HG02938 (cell line): ENCODE measurements at regions not wholly inside any gene's neighbourhood (a gene's known extent, or its start where the extent isn't known, plus 50 kb on each side); places are given as distances from the start of the nearest gene placed in this dataset.
"Not testable (repeated sequence)": the region's sequence is repeated elsewhere in the genome, so short reads cannot be mapped to it uniquely, and the experiment has no call there.

Source experiments
- ATAC-seq: cut with Tn5 transposase; IDR thresholded peaks from one replicate; pipeline ENCODE4 v1.9.1; 2021; ENCODE audit warnings: mild to moderate bottlenecking, moderate library complexity; ENCODE audit not compliant: unreplicated experiment

DNA sequence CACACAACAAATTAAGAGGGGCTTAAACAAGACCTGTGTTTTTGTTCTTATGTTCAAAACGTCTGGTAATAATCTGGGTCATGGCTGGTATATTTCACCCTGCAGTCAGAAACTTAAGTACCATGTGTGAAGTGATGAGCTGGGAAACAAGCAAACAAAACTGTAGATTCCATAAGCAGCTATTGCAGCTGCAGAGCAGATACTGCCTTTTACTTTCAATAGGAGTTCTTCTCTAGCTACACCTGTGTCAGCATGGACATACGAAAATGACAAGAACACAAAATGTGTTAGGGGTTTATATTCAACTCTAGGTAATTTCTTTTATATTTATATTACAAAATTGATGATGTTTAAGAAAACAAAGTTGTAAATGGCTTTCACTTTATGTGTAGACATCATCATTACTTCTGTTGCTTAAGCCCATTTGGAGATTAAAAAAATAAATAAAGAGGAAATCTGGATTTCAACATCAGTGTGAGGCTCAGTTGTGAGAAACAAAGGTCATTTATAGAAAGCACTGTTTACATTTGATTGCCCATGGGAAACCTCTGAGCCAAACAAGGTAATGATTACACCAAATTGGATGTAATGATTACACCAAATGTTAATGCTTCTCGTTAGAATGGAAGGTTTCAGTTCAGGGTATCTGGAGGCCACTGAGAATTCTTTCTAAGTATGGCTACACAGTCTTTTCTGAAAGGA is 451.0 kb upstream of the SLC10A2 start:
- ATAC-seq, result peak; percentile 94

DNA sequence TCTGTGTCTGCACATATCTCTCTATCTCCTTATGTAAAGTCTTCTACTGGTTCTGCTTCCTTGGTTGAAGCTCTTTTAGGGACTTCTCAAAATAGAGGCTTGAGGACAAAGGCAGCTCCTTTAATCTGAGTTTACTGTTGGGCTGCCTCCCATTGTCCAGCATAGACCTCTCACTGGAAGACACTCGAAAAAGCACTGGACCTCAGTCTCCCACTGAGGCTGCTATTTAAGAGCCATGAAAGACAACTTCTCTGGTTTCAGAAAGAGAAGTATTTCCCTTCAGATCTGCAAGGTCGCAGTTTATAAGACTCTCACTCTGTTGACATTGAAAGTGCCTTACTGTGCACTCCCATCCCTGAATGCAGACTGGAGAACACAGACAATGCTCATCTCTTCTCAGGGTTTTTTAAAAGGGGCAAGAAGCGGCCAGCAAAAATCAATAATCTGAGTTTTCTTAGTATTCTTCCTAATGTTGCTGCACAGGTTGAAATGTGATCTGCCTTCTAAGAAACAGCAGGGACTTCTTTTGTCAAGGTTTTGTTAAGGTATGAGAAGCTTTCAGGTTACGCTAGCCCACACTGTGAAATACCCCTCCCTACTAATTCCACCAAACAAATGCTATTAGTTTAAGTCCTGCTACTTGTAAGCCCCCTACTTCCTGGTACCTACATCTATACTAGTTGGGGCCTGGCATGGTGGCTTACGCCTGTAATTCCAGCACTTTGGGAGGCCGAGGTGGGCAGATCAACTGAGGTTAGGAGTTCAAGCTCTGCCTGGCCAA is 450.0 kb upstream of the SLC10A2 start:
- ATAC-seq, result no peak

DNA sequence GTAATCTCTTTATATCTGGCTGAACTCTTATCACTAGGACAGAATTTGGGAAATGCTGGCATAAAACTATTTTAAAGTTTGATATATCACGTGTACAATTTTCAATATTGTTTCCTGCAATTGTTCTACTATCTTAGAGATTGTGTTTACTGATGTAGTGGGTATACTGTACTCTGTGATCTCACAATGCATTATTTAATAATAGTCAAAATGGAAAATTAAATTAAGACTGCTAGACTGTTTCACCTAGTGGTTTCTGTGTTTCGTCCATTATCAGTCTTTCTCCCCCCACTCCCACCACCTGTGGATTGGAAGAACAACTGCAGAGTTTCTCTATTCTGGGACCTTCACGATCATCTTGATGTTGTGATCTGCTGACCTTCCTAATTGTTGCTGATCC is 449.2 kb upstream of the SLC10A2 start:
- no peak for ATAC-seq

DNA sequence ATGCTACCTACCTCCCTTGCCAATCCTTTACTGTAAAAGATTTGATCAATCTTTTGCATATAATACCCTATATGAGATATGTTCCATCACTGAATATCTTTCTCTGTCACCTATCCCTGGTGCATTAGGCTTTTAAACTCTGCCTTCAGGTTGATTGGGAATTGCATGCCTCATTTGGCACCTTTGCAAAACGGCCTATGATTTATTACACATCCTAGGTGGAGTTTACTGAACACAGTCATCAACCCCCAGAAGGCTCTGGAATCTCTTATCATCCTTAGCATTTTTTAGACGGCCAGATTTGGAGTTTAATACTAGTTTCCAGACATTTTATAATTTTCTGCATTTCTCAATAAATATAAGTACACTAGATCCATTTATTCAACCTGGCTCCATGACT is 448.4 kb upstream of the SLC10A2 start:
- ATAC-seq, result no peak

DNA sequence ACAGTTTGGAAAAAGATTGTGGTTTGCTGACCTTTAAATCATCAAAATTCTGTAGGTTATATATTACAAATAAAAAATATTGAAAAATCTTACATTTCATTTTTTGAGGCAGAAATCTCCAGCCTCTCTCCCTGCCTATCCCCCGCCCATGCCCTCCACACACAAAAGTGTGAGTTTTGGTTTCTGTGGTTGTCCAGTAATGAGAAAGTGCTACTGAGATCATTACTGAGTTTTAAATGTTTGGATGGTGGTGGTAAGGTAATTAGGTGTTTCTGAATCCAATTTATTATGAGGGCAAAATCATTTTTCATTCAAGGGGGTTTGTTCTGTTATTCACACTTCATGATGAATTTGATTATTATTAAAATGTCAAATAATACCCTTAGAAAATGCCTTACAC is 448.0 kb upstream of the SLC10A2 start:
- no peak for ATAC-seq

DNA sequence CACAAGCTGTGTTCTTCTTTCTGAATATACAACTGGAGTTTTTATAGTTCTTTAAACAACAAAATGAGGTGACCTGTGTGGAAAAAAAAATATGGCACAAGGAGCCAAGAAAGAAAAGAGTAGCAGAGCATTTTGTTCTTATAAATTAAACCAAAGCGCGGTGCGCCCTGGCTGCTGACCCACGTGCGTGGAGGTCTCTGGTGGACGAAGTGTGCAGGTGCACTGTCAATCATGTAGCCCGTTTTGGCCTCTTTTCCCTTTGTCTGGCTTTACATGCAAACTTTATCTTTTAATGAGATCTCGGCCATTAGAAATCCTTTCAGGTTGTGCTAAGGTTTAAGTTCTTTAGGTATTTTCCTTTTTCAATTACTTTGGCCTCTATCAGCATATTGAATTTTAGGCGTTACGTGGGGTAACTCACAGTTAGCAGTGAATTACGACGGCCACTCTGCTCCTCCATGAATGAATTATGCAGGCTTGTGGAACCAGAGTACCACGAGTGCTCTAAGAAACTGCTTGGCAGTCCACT is 443.9 kb upstream of the SLC10A2 start:
- ATAC-seq, result no peak

DNA sequence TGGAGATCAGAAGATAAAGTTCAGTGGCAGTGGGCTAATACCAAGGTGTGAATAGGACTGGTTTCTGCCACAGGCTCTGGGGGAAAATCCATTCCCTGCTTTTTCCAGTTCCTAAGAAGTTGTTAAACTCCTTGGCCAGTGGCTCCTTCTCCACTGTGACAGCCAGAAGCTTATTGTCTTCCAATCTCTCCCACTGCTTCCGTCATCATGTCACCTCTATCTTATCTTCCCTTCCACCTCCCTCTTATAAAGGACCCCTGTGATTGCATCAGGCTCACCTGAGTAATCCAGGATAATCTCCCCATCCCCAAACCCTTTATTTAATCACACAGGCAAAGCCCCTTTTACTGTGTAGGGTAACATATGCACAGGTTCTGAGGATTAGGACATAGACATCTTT is 431.2 kb upstream of the SLC10A2 start:
- no peak for ATAC-seq

DNA sequence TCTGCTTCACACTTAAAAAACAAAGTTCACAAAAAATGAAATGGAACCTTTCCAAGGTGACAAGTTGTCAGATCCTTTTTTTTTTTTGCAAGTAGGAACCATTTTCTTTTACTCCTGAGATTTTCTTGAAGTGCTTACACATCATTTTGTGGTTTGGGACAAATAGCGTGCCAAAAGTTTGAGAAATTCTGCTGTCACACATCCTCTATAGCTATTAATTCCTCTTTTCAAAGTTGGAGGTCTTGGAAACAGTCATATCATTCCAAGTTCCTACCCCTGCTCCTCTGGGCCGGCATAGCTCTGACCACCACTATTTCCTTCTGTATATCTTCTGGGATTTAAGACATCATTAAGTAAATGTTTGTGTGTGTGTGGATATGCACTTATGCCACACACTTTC is 421.6 kb upstream of the SLC10A2 start:
- no peak for ATAC-seq

DNA sequence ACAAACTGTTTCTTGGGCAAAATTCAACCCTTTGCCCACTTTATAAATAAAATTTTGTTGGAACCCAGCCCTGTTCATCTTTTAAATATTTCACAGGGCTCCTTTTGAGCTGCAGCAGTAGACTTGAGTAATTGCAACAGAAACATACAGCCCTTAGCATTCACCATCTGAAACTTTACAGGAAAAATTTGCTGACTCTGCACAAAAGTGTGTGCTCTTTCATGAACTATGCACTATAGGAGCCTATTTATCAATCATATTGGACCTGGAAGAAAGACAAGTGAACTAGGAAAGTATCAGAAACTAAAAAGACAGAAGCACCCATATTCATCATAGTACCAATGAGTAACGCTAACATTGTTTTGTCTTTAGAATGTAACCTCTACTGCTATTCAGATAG is 406.9 kb upstream of the SLC10A2 start:
- ATAC-seq, result no peak

DNA sequence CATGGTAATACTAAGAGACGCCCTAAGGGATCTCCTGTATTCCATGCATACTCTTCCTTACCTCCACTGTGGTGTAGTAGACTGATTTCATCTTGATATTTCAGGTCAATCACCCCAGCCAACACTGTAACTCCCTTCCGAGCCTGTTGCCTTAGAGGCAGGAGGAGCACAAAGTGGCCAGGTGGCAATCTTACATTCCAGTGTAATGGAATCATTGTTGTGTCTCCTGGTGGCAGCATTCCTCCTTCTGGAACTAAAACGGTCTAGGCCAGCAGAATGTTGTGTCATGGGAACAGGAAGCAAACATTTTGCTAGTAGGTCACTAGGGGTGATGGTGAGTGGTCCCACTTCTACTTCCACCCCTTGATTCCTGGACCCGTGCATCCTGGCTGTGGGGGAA is 405.7 kb upstream of the SLC10A2 start:
- no peak for ATAC-seq

DNA sequence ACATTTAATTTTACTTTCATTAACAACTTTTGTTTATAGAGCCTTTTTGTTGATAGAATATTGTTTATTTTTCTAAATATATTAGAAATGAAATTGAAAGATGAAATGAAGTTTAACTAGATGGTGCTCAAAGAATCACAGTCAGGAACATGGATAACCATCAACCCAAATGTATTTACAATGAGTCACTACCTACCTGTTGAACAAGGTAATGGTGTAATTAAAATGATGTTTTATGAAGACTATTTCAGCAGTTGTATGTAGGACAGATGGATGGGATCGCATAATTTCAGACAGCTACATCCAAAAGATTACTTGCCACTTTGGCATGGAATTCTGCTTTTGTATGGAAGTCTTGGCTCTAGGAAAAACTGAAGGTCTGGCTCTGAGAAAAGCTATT is 403.6 kb upstream of the SLC10A2 start:
- no peak for ATAC-seq

DNA sequence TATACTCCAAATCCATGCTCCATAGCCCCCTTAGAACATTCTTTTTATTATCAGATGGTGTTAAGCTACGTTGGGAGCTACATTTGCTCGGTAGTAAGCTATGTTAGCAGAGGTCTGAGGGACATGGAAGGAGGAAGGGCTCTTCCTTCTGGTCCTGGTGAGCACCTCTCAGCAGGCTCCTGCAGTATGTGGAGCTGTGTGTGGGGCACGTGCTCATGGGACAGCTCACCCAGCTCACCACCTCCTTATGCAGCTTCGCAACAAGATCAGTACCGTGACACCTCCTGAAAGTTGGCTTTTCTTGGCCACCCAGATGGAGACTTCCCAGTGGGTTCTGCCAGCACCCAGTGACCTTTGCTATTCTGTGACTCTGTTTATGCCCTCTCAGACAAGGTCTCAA is 400.5 kb upstream of the SLC10A2 start:
- ATAC-seq, result no peak

DNA sequence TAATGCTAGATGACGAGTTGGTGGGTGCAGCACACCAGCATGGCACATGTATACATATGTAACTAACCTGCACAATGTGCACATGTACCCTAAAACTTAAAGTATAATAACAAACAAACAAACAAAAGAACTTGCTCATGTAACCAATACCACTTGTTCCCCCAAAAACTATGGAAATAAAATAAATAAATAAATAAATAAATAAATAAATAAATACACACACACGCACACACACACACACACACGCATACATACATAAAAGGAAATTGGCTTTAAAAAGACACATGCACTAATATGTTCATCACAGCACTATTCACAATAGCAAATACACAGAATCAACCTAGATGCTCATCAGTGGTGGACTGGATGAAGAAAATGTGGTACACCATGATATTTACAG is 394.0 kb upstream of the SLC10A2 start:
- ATAC-seq, result not testable (repeated sequence)

DNA sequence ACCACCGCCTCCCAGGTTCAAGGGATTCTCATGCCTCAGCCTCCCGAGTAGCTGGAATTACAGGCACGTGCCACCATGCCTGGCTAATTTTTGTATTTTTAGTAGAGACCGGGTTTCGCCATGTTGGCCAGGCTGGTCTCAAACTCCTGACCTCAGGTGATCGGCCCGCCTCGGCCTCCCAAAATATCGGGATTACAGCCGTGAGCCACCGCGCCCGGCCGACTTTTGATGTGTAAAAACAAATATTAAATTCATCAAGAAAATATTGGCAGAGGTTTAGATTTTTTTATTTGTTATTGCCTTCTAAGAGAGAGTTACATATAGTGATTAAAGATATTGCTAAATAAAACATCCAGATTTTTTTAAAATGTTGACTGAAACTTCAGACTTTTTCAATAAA is 390.8 kb upstream of the SLC10A2 start:
- ATAC-seq, result not testable (repeated sequence)

DNA sequence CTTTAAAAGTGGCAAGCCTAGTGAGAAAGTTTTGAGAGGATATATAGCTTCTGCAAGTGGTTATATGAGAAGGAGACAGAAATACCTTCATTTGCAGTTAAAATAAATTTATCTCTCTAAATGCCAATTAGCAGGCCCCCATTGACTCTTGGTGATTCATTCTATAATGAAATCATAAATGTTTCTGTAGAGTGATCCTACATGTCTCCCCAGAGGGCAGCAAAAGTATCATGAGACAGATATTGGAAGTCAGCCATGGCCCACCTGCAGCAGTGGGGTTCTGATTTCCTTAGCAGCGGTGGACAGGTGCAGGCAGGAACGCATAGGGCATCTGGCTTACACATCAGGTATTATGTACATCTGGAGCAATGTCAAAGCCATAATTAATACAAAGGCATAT is 385.4 kb upstream of the SLC10A2 start:
- ATAC-seq, result no peak

DNA sequence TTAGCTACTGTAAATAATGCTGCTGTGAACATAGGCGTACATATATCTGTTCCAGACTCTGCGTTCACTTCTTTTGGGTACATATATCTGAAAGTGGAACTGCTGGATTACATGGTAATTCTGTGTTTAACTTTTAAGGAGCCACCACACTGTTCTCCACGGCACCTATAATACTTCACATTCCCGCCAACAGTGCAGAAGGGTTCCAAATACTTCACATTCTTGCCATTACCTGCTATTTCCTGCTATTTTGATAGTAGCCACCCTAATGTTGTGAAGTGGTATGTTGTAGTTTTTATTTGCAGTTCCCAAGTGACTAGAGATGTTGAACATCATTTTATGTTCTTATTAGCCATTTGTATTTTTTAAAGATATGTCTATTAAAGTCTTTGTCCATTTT is 377.4 kb upstream of the SLC10A2 start:
- ATAC-seq, result no peak

DNA sequence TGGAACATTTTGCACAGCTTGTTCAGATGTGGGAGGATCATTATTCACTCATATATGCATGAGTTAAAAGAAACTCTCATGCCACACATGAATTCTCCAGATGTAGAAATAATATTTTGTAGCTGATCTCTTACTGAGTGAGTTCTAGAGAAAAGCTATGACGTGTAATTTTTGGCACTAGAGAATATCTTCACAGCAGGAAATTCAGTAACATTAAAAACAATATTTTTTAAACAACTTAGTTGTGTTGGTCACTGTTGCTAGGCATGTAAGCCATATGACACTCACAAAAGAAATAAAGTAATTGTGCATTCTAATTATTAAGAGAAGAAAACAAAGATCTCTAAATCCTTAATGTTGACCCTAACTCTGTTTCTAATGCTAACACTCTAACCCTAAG is 371.4 kb upstream of the SLC10A2 start:
- no peak for ATAC-seq

DNA sequence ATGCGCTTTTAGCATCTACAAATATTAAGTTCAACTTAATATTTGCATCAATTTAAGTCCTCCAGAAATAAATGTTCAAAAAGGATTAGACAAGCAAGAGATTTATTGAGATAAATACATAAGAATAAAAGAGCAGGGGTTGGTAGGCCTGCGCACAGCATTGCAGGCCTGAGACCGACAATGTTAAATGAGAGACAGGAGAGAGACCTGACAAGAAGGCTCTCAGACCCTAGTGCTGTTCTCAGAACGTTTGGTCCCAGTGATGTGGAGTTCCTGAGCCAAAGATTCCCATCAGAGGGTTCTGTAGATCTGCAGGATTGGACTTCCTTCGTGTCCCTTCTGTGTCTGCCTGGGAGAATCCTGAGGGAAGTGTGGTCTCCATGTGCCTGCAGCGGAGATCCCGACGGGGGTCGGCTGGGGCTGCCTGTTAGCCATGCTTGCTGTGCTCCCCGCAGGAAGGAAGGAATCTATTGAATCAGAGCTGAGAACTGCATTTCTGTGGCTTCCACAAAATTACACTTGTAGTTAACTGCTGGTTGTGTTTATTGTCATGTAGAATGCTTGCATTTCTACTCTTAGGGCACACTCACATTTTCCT is 369.9 kb upstream of the SLC10A2 start:
- ATAC-seq, result no peak

DNA sequence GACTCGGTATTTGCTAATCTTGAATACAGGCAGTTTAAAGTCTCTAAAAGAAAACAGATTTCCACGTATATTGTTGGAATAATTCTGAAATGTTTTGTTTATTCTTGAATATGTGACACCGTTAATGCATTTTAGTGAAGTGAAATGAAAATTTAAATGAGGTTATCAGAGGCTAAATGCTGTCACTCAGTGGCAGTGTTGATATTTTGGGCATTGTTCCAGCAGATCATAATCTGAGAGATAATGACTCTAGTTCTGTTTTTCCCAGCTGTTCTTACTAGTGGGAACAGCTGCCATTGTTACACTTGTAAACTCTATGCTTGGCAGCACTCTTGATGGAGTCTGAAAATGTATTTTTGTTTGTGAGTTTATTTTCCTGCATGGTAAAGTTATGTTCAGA is 365.6 kb upstream of the SLC10A2 start:
- ATAC-seq, result no peak

DNA sequence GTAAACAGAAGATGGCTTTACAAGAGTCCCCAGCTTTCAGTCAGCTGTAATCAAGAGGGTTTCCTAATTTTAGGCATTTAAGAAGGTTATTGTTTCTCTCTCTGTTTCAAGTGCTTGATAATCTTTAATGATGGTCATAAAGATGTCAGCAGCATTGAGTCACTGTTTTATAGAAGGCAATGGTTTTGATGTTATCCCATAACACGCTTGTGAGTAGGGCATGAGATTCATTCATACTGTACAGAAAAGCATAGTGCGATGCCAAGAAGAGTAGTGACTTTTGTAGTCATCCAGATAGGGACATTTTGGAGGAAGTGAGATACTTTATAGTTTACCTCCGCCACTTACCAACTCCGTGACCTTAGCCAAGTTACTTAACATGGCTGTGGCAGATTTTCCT is 364.2 kb upstream of the SLC10A2 start:
- no peak for ATAC-seq

DNA sequence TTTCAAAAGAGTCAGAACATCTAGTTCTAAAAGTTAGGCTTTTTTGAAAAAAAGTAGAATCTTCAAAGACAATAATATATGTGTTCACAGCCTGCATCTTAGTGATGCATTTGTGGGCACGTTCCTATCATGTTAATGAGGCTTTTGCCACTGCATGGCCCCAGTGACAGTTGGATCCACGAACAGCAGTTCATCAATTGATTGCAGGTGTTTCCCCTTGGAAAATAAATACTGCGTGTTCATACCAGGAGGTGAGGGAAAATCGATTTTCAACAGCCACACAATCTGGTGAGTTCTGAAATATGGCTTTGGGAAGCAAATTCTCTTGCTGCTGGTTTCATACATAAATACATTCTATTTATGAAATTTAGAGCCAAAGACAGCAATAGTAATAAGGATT is 343.8 kb upstream of the SLC10A2 start:
- no peak for ATAC-seq

DNA sequence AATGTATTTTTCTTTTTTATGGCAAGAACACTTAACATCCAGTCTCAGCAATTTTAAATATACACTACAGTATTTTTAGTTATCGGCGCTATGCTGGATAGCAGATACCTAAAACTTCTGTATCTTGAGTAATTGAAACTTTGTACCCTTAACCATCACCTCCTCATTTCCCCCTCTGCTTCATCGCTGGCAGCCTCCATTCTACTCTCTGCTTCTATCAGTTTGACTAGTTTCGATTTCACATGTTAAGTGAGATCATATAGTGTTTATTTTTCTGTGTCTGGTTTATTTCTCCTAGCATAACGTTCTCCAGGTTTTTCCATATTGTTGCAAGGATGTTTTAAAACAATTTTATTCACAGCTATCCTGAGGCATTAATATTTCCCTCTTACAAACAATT is 340.8 kb upstream of the SLC10A2 start:
- ATAC-seq, result no peak
